Right lobe of liver (tissue), 6 donors: ENCODE measurements at regions not wholly inside any gene's neighbourhood (a gene's known extent, or its start where the extent isn't known, plus 50 kb on each side); places are given as distances from the start of the nearest gene placed in this dataset.
"Not testable (repeated sequence)": the region's sequence is repeated elsewhere in the genome, so short reads cannot be mapped to it uniquely, and the experiment has no call there.

Experiments
- ATAC-seq, 4 donors: fragments of 200-7000 bp; cut with Tn5 transposase; one replicate each; pipeline ENCODE4 v1.9.1; 2020; ENCODE audit warnings: mild to moderate bottlenecking in 4 of 4, moderate library complexity in 4 of 4
- DNase-seq, 3 donors: peaks; one replicate each; pipeline ENCODE4 v3.0.0-alpha.2; 2020
- H3K27ac ChIP-seq, 3 donors: fragments of 200-600 bp; one replicate each; pipeline ENCODE4 v1.8.0; 2022
- H3K27me3 ChIP-seq, 2 donors: fragments of 200-600 bp; one replicate each; pipeline ENCODE4 v1.8.0; 2022
- H3K36me3 ChIP-seq, 4 donors: fragments of 200-600 bp; sonication (generic) in 1 of 4; one replicate each; pipeline versions ENCODE4 v1.5.1 to v1.8.0; 2017 to 2022; ENCODE audit warnings: control low read depth in 1 of 4
- H3K4me1 ChIP-seq, 4 donors: fragments of 200-600 bp; sonication (generic) in 1 of 4; one replicate each; pipeline versions ENCODE4 v1.5.1 to v1.8.0; 2017 to 2022; ENCODE audit warnings: control low read depth in 1 of 4
- H3K4me3 ChIP-seq, 3 donors: fragments of 200-600 bp; one replicate each; pipeline ENCODE4 v1.8.0; 2022
- H3K9me3 ChIP-seq, 4 donors: fragments of 200-600 bp; sonication (generic) in 1 of 4; one replicate each; pipeline versions ENCODE4 v1.5.1 to v1.8.0; 2017 to 2022; ENCODE audit warnings: control low read depth in 1 of 4
- CTCF ChIP-seq, 4 donors: fragments of 200-600 bp in 3 of 4; fragments of 450-650 bp in 1 of 4; IDR thresholded peaks; one replicate each; pipeline versions ENCODE4 v1.5.1 to v1.8.0; 2016 to 2022; ENCODE audit warnings: antibody characterized with exemption in 4 of 4, mild to moderate bottlenecking in 2 of 4
- POLR2A ChIP-seq: fragments of 450-650 bp; IDR thresholded peaks from one replicate; pipeline ENCODE4 v1.6.1; 2017; ENCODE audit warnings: antibody characterized with exemption, mild to moderate bottlenecking
- WGBS: methylation state at CpG from one replicate; pipeline ENCODE4 v1.1.6; 2018; ENCODE audit warnings: low coverage, low lambda C conversion rate; ENCODE audit not compliant: insufficient coverage; ENCODE audit errors: missing lambda C conversion rate; 5-methylcytosine and 5-hydroxymethylcytosine counted together
- intact Hi-C, 2 donors: fragments of 100-400 bp; cut with DNase I; formaldehyde crosslinking; loops; one replicate each; pipeline versions ENCODE4 v1.11.2 to v1.14.1; 2022
- donor health status: DM: no; HTN: yes; CAD: no.
- donor health status: DM: no; HTN: no; CAD: no.
- donor health status: DM: no; HTN: no; CAD: no.
- donor health status: DM: no; HTN: yes; CAD: no.
- donor health status: DM: no; HTN: yes; CAD: no.

- H3K36me3 ChIP-seq: no peaks in the 10 kb centered on the region
- DNase-seq (no peak), ATAC-seq (no peak)
- no peaks in the 10 kb centered on the region for H3K4me1 ChIP-seq
- no peaks in the 10 kb centered on the region for H3K9me3 ChIP-seq
- intact Hi-C loops: no loop called here
- no peak overlapping the region for H3K27ac ChIP-seq
- 37% methylated on average over 2 of the region's 2 CpGs for WGBS
- no peak for TF ChIP-seq CTCF (IDR thresholded peaks at IDR 0.05)
- no peak for TF ChIP-seq POLR2A
- H3K27me3 ChIP-seq: no peaks in the 10 kb centered on the region
- H3K4me3 ChIP-seq: no peak overlapping the region
Observed at GRCh38 chr6:76584121-76584520, 511.7 kb upstream of the IMPG1 start.

GRCh38 chr6:76578746-76579145, 506.3 kb upstream of the IMPG1 start:
- no peak for ATAC-seq
- H3K36me3 ChIP-seq: no peaks in the 10 kb centered on the region
- DNase-seq: no peak
- no peak overlapping the region for H3K27ac ChIP-seq
- H3K9me3 ChIP-seq: no peaks in the 10 kb centered on the region
- H3K4me3 ChIP-seq: no peak overlapping the region
- H3K27me3 ChIP-seq: no peaks in the 10 kb centered on the region
- WGBS: 0% methylated on average over 1 of the region's 1 CpG
- H3K4me1 ChIP-seq: no peaks in the 10 kb centered on the region
- no peak for TF ChIP-seq CTCF (IDR thresholded peaks at IDR 0.05)
- no peak for TF ChIP-seq POLR2A
- intact Hi-C loops: no loop called here

GRCh38 chr6:76574746-76575145, 502.3 kb upstream of the IMPG1 start:
- Histone ChIP-seq H3K9me3 (no peaks in the 10 kb centered on the region), H3K27me3 (no peaks in the 10 kb centered on the region), H3K36me3 (no peaks in the 10 kb centered on the region), H3K4me3 (no peak overlapping the region), H3K27ac (no peak overlapping the region), H3K4me1 (no peaks in the 10 kb centered on the region)
- DNase-seq (no peak), ATAC-seq (no peak)
- no peak for TF ChIP-seq POLR2A
- TF ChIP-seq CTCF (IDR thresholded peaks at IDR 0.05): no peak
- 6% methylated on average over 4 of the region's 4 CpGs for WGBS
- intact Hi-C loops: no loop called here

- intact Hi-C loops: no loop called here
- Histone ChIP-seq H3K27me3 (no peaks in the 10 kb centered on the region), H3K27ac (no peak overlapping the region), H3K9me3 (no peaks in the 10 kb centered on the region), H3K36me3 (no peaks in the 10 kb centered on the region), H3K4me1 (no peaks in the 10 kb centered on the region), H3K4me3 (no peak overlapping the region)
- TF ChIP-seq CTCF (IDR thresholded peaks at IDR 0.05): no peak
- TF ChIP-seq POLR2A: no peak
- DNase-seq: no peak
- no peak for ATAC-seq
Observed at GRCh38 chr6:76565932-76566331, 493.5 kb upstream of the IMPG1 start.

- ATAC-seq, intact Hi-C loops, H3K36me3 ChIP-seq, H3K27me3 ChIP-seq, H3K4me3 ChIP-seq, H3K9me3 ChIP-seq, H3K27ac ChIP-seq, DNase-seq, H3K4me1 ChIP-seq: not testable (repeated sequence)
- WGBS: 38% methylated on average over 2 of the region's 4 CpGs
Observed at GRCh38 chr6:76562371-76562770, 489.9 kb upstream of the IMPG1 start.

GRCh38 chr6:76560851-76561755, 488.6 kb upstream of the IMPG1 start:
- H3K4me1 ChIP-seq, H3K9me3 ChIP-seq, DNase-seq, H3K27me3 ChIP-seq, H3K36me3 ChIP-seq, intact Hi-C loops, H3K4me3 ChIP-seq, ATAC-seq, H3K27ac ChIP-seq: not testable (repeated sequence)
- 32% methylated on average over 8 of the region's 9 CpGs for WGBS
